ENCODE measurements at regions not wholly inside any gene's neighbourhood (a gene's known extent, or its start where the extent isn't known, plus 50 kb on each side); places are given as distances from the start of the nearest gene placed in this dataset.

GRCh38 chr2:53429901-53430300 is 337.7 kb upstream of the CHAC2 start:
- TF ChIP-seq POLR2A (IDR thresholded peaks at IDR 0.05), result no peak
- no peak for TF ChIP-seq CTCF (IDR thresholded peaks at IDR 0.05)
- no peak for TF ChIP-seq POLR2AphosphoS5 (IDR thresholded peaks at IDR 0.05)
- TF ChIP-seq EP300 (IDR thresholded peaks at IDR 0.05), result no peak

All from sigmoid colon (tissue), 4 donors.